ENCODE measurements at regions not wholly inside any gene's neighbourhood (a gene's known extent, or its start where the extent isn't known, plus 50 kb on each side); places are given as distances from the start of the nearest gene placed in this dataset.
"Not testable (repeated sequence)": the region's sequence is repeated elsewhere in the genome, so short reads cannot be mapped to it uniquely, and the experiment has no call there.

- intact Hi-C loops (cut with DNase I) = loop anchor here in 1 of 2 donors (5.0 kb wide), 1 partner anchor 340 kb away; no protein-coding TSS in a partner anchor
- no peak for DNase-seq (ENCODE audit: low spot score)
These were observed 50.6 kb upstream of the TMEM170B start for GRCh38 chr6:11486959-11487358.

- DNase-seq (ENCODE audit: low spot score) = no peak
These were observed 51.1 kb upstream of the TMEM170B start for GRCh38 chr6:11486486-11486885.

GRCh38 chr6:11486051-11486450 is 51.5 kb upstream of the TMEM170B start:
- DNase-seq (ENCODE audit: low spot score) = no peak
- intact Hi-C loops (cut with DNase I) = loop anchor here in 1 of 2 donors (5.0 kb wide), 1 partner anchor 339 kb away; no protein-coding TSS in a partner anchor

More at GRCh38 chr6:11486486-11486885, 51.1 kb upstream of the TMEM170B start:
- intact Hi-C loops (cut with DNase I) = loop anchor here in 1 of 2 donors (5.0 kb wide), 1 partner anchor 339 kb away; no protein-coding TSS in a partner anchor

- no peak for DNase-seq (ENCODE audit: low spot score)
- intact Hi-C loops (cut with DNase I) = loop anchor here in 1 of 2 donors (5.0 kb wide), 1 partner anchor 338 kb away; no protein-coding TSS in a partner anchor
These were observed 52.3 kb upstream of the TMEM170B start for GRCh38 chr6:11485271-11485670.

- intact Hi-C loops (cut with DNase I) = no loop called here
- no peak for DNase-seq (ENCODE audit: low spot score)
These were observed 53.1 kb upstream of the TMEM170B start for GRCh38 chr6:11484441-11484840.

- DNase-seq (ENCODE audit: low spot score) = no peak
- intact Hi-C loops (cut with DNase I) = no loop called here
These were observed 54.9 kb upstream of the TMEM170B start for GRCh38 chr6:11482616-11483015.

GRCh38 chr6:11480541-11480940 is 57.0 kb upstream of the TMEM170B start:
- intact Hi-C loops (cut with DNase I) = no loop called here
- no peak for DNase-seq (ENCODE audit: low spot score)

- intact Hi-C loops (cut with DNase I) = no loop called here
- DNase-seq (ENCODE audit: low spot score) = no peak
These were observed 58.3 kb upstream of the TMEM170B start for GRCh38 chr6:11479296-11479695.

GRCh38 chr6:11478586-11478985 is 59.0 kb upstream of the TMEM170B start:
- intact Hi-C loops (cut with DNase I) = no loop called here
- no peak for DNase-seq (ENCODE audit: low spot score)

- no peak for DNase-seq (ENCODE audit: low spot score)
- intact Hi-C loops (cut with DNase I) = no loop called here
These were observed 62.5 kb upstream of the TMEM170B start for GRCh38 chr6:11475016-11475415.

GRCh38 chr6:11473008-11473740 is 64.4 kb upstream of the TMEM170B start:
- intact Hi-C loops (cut with DNase I) = no loop called here
- DNase-seq (ENCODE audit: low spot score) = no peak

GRCh38 chr6:11471261-11471660 is 66.3 kb upstream of the TMEM170B start:
- intact Hi-C loops (cut with DNase I) = no loop called here
- DNase-seq (ENCODE audit: low spot score) = no peak

GRCh38 chr6:11469684-11470083 is 67.9 kb upstream of the TMEM170B start:
- intact Hi-C loops (cut with DNase I) = no loop called here
- no peak for DNase-seq (ENCODE audit: low spot score)

- DNase-seq (ENCODE audit: low spot score); intact Hi-C loops (cut with DNase I): not testable (repeated sequence)
These were observed 69.3 kb upstream of the TMEM170B start for GRCh38 chr6:11468271-11468670.

GRCh38 chr6:11467364-11467763 is 70.2 kb upstream of the TMEM170B start:
- no peak for DNase-seq (ENCODE audit: low spot score)
- intact Hi-C loops (cut with DNase I) = no loop called here

GRCh38 chr6:11463398-11463780 is 74.2 kb upstream of the TMEM170B start:
- DNase-seq (ENCODE audit: low spot score) = no peak
- intact Hi-C loops (cut with DNase I) = no loop called here

GRCh38 chr6:11462742-11463397 is 74.7 kb upstream of the TMEM170B start:
- intact Hi-C loops (cut with DNase I) = no loop called here
- no peak for DNase-seq (ENCODE audit: low spot score)

- intact Hi-C loops (cut with DNase I) = no loop called here
- no peak for DNase-seq (ENCODE audit: low spot score)
These were observed 76.5 kb upstream of the TMEM170B start for GRCh38 chr6:11460837-11461661.

- DNase-seq (ENCODE audit: low spot score) = no peak
- intact Hi-C loops (cut with DNase I) = no loop called here
These were observed 77.4 kb upstream of the TMEM170B start for GRCh38 chr6:11460001-11460668.
